GM23248 (cell line): ENCODE measurements at regions not wholly inside any gene's neighbourhood (a gene's known extent, or its start where the extent isn't known, plus 50 kb on each side); places are given as distances from the start of the nearest gene placed in this dataset.
A peak's percentile ranks its signal among the peaks of the same experiment; 100 is the strongest.
"Not testable (repeated sequence)": the region's sequence is repeated elsewhere in the genome, so short reads cannot be mapped to it uniquely, and the experiment has no call there.

ENCODE experiments used
- DNase-seq: peaks from one replicate; pipeline ENCODE4 v3.0.0-alpha.2; 2015
- H2AFZ ChIP-seq: fragments of 200-600 bp; sonication (generic); 2 replicates; pipeline ENCODE4 v1.6.1; 2016; ENCODE audit warnings: antibody characterized with exemption
- H3F3A ChIP-seq: fragments of 200-600 bp; sonication (generic); 2 replicates; pipeline ENCODE4 v1.6.1; 2016; ENCODE audit warnings: mild to moderate bottlenecking, antibody characterized with exemption, mixed run types; ENCODE audit not compliant: insufficient read depth
- H3K27ac ChIP-seq: fragments of 200-600 bp; sonication (generic); 2 replicates; pipeline ENCODE4 v1.5.1; 2016; ENCODE audit warnings: mild to moderate bottlenecking
- H3K27me3 ChIP-seq: fragments of 200-600 bp; sonication (generic); replicated peaks from 2 replicates; pipeline ENCODE4 v1.6.1; 2016; ENCODE audit warnings: mild to moderate bottlenecking; ENCODE audit not compliant: insufficient read depth
- H3K36me3 ChIP-seq: fragments of 200-600 bp; sonication (generic); 2 replicates; pipeline ENCODE4 v1.6.1; 2016; ENCODE audit warnings: low read depth, mild to moderate bottlenecking
- H3K4me1 ChIP-seq: fragments of 200-600 bp; sonication (generic); 2 replicates; pipeline ENCODE4 v1.6.1; 2016; ENCODE audit warnings: mild to moderate bottlenecking; ENCODE audit not compliant: insufficient read depth
- H3K4me2 ChIP-seq: fragments of 200-600 bp; sonication (generic); one replicate; pipeline ENCODE4 v1.6.1; 2016; ENCODE audit warnings: mild to moderate bottlenecking; ENCODE audit not compliant: unreplicated experiment
- H3K4me3 ChIP-seq: fragments of 200-600 bp; sonication (generic); 2 replicates; pipeline ENCODE4 v1.5.1; 2016; ENCODE audit warnings: mild to moderate bottlenecking
- H3K79me2 ChIP-seq: fragments of 200-600 bp; sonication (generic); 2 replicates; pipeline ENCODE4 v1.6.1; 2016; ENCODE audit warnings: mild to moderate bottlenecking; ENCODE audit not compliant: insufficient read depth
- H3K9ac ChIP-seq: fragments of 200-600 bp; sonication (generic); 2 replicates; pipeline ENCODE4 v1.6.1; 2016; ENCODE audit warnings: mild to moderate bottlenecking
- H3K9me2 ChIP-seq: fragments of 200-600 bp; sonication (generic); 2 replicates; pipeline ENCODE4 v1.6.1; 2016; ENCODE audit warnings: mixed run types, mild to moderate bottlenecking, moderate library complexity; ENCODE audit not compliant: insufficient read depth
- H3K9me3 ChIP-seq: fragments of 200-600 bp; sonication (generic); one replicate; pipeline ENCODE4 v1.6.1; 2017; ENCODE audit warnings: low read depth
- H4K20me1 ChIP-seq: fragments of 200-600 bp; sonication (generic); 2 replicates; pipeline ENCODE4 v1.6.0; 2016; ENCODE audit not compliant: insufficient read depth
- EZH2 ChIP-seq: fragments of 200-600 bp; sonication (generic); IDR thresholded peaks from 2 replicates; pipeline ENCODE4 v1.6.1; 2018; ENCODE audit warnings: antibody characterized with exemption, mild to moderate bottlenecking; ENCODE audit not compliant: insufficient read depth, poor library complexity, severe bottlenecking
- EZH2phosphoT487 ChIP-seq: fragments of 200-600 bp; sonication (generic); IDR thresholded peaks from 2 replicates; pipeline ENCODE4 v1.6.1; 2018; ENCODE audit warnings: antibody characterized with exemption, moderate library complexity, mild to moderate bottlenecking, low read depth; ENCODE audit not compliant: insufficient read depth
- WGBS, 2 experiments: methylation state at CpG; one replicate each; pipeline ENCODE4 v1.1.6; 2015 to 2017; ENCODE audit warnings: low lambda C conversion rate in 2 of 2, low coverage in 1 of 2; ENCODE audit errors: missing lambda C conversion rate in 2 of 2; 5-methylcytosine and 5-hydroxymethylcytosine counted together
- in situ Hi-C: fragments of 300-500 bp; cut with MboI; formaldehyde crosslinking; loops from 2 replicates; pipeline ENCODE4 v1.15.0; 2020

- Histone ChIP-seq H3K79me2 (no peaks in the 10 kb centered on the region), H3K36me3 (no peaks in the 10 kb centered on the region), H3F3A (peaks cover 16% of the 10 kb centered on the region), H3K4me3 (no peak overlapping the region), H3K9me3 (no peaks in the 10 kb centered on the region), H2AFZ (no peak overlapping the region), H4K20me1 (no peaks in the 10 kb centered on the region), H3K27me3 (no peaks in the 10 kb centered on the region), H3K27ac (no peak overlapping the region), H3K9me2 (no peaks in the 10 kb centered on the region), H3K9ac (no peak overlapping the region), H3K4me1 (peaks cover 15% of the 10 kb centered on the region), H3K4me2 (no peak overlapping the region)
- no peak for DNase-seq
- no peak for TF ChIP-seq EZH2phosphoT487
- no peak for TF ChIP-seq EZH2
- in situ Hi-C loops, result no loop called here
- WGBS, 2 experiments, result 75 to 80% methylated on average over 6 of the region's 6 CpGs
Measured at GRCh38 chr2:12624384-12624783, 92.4 kb upstream of the TRIB2 start.

- Histone ChIP-seq H4K20me1 (no peaks in the 10 kb centered on the region), H3K27ac (no peak overlapping the region), H2AFZ (no peak overlapping the region), H3K9me3 (no peaks in the 10 kb centered on the region), H3K9ac (no peak overlapping the region), H3K9me2 (no peaks in the 10 kb centered on the region), H3K36me3 (no peaks in the 10 kb centered on the region), H3K4me3 (no peak overlapping the region), H3F3A (peaks cover 10% of the 10 kb centered on the region), H3K79me2 (no peaks in the 10 kb centered on the region), H3K4me2 (no peak overlapping the region), H3K27me3 (no peaks in the 10 kb centered on the region), H3K4me1 (peaks cover 10% of the 10 kb centered on the region)
- no peak for TF ChIP-seq EZH2
- TF ChIP-seq EZH2phosphoT487, result no peak
- in situ Hi-C loops, result no loop called here
- 73 to 79% methylated on average over 5 of the region's 5 CpGs for WGBS, 2 experiments
- no peak for DNase-seq
Measured at GRCh38 chr2:12624905-12625598, 91.7 kb upstream of the TRIB2 start.

- H3K9me2 ChIP-seq, H3K4me2 ChIP-seq, H3K4me1 ChIP-seq, H3K9ac ChIP-seq, H3K36me3 ChIP-seq, H3F3A ChIP-seq, H3K79me2 ChIP-seq, H3K4me3 ChIP-seq, H3K27ac ChIP-seq, in situ Hi-C loops, H4K20me1 ChIP-seq, H3K27me3 ChIP-seq, H2AFZ ChIP-seq, H3K9me3 ChIP-seq, DNase-seq: not testable (repeated sequence)
- 85 to 92% methylated on average over 5 to 8 of the region's 8 CpGs for WGBS, 2 experiments
Measured at GRCh38 chr2:12628541-12628940, 88.2 kb upstream of the TRIB2 start.

- TF ChIP-seq EZH2phosphoT487, result no peak
- no peak for TF ChIP-seq EZH2
- no peak overlapping the region for H3K4me2 ChIP-seq
Measured at GRCh38 chr2:12636837-12637581, 79.7 kb upstream of the TRIB2 start.

More at GRCh38 chr2:12636837-12637581, 79.7 kb upstream of the TRIB2 start:
- Histone ChIP-seq H3F3A (0 out of 2 replicates have a peak, but pooled peaks cover 3% of the 10 kb centered on the region), H3K9ac (no peak overlapping the region), H3K27me3 (no peaks in the 10 kb centered on the region), H3K9me2 (no peaks in the 10 kb centered on the region), H3K4me1 (peaks cover 8% of the 10 kb centered on the region), H3K9me3 (no peaks in the 10 kb centered on the region), H2AFZ (no peak overlapping the region), H3K27ac (no peak overlapping the region), H3K36me3 (no peaks in the 10 kb centered on the region), H4K20me1 (no peaks in the 10 kb centered on the region), H3K4me3 (no peak overlapping the region), H3K79me2 (no peaks in the 10 kb centered on the region)
- DNase-seq, result peak; percentile 18
- WGBS, 2 experiments, result 48 to 63% methylated on average over 1 of the region's 1 CpG
- in situ Hi-C loops, result no loop called here
